COLO829 (cell line): ENCODE measurements at regions not wholly inside any gene's neighbourhood (a gene's known extent, or its start where the extent isn't known, plus 50 kb on each side); places are given as distances from the start of the nearest gene placed in this dataset.
"Not testable (repeated sequence)": the region's sequence is repeated elsewhere in the genome, so short reads cannot be mapped to it uniquely, and the experiment has no call there.

Source experiments
- DNase-seq: peaks from one replicate; pipeline ENCODE4 v3.0.0; 2012; ENCODE audit warnings: low spot score

- no peak for DNase-seq
Measured at GRCh38 chr3:34646911-34647460, 848.6 kb downstream of the PDCD6IP start.

DNA sequence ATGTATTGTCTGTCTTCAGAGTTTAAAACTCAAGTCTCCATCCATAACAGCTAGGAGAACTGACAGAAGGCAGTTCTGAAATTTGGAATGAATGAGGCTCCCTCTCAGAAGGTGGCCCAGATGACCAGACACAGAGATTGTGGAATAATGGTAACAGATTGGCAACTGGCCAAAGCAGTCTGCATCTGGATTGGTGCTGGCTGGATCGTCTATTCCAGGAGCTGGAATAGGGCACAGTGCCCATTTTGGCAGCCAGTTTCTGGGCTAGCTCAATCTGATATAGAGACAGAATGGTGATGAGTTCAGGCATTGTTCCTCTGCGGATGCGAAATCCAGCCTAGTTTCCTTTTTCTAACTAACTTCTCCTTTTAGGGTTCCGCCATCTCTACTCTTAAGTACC is 851.7 kb downstream of the PDCD6IP start:
- no peak for DNase-seq

DNA sequence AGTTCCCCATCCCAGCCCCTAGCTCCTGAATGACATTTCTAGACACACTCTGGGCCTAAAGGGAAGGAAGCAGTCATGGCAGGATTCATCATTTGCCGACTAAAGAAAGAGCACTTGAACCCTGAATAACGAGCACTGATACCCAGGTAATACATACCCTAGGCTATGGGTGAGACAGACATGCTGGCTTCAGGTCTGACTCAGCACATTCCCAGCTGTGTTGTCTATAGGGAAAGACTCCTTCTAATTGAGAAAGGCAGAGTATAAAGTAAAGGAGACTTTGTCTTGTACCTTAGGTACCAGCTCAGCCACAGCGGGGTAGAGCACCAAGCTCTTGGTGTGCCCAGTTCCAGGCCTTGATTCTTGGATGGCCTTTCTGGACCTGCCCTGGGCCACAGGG is 870.5 kb downstream of the PDCD6IP start:
- DNase-seq = no peak

DNA sequence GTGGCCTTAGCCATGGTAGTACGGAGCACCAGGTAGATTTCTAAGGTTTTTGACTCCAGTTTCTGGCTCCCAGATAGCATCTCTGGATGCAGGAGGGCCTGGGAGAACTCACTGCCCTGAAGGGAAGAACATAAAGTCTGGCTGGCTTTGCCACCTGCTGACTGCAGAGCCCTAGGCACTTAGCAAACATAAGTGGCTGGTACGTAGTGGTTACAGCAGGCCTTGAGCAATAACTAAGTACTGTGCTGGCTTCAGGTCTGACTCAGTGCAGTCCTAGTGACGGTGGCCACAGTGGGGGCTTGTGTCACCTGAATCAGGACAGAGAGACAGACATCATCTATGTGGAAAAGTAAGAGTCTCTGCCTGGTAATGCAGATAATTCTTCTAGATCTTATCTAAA is 871.1 kb downstream of the PDCD6IP start:
- DNase-seq = no peak

- no peak for DNase-seq
Measured at GRCh38 chr3:34675383-34676120, 877.1 kb downstream of the PDCD6IP start.

GRCh38 chr3:34676436-34676835 is 878.0 kb downstream of the PDCD6IP start:
- no peak for DNase-seq

- no peak for DNase-seq
Measured at GRCh38 chr3:34678575-34678974, 880.1 kb downstream of the PDCD6IP start.

- DNase-seq = not testable (repeated sequence)
Measured at GRCh38 chr3:34679055-34679454, 880.6 kb downstream of the PDCD6IP start.

- DNase-seq = peak; percentile 41
Measured at GRCh38 chr3:34683851-34684250, 885.4 kb downstream of the PDCD6IP start.

- no peak for DNase-seq
Measured at GRCh38 chr3:34686541-34686940, 888.1 kb downstream of the PDCD6IP start.

GRCh38 chr3:34687671-34688070 is 889.2 kb downstream of the PDCD6IP start:
- no peak for DNase-seq

- DNase-seq = no peak
Measured at GRCh38 chr3:34696831-34697230, 898.4 kb downstream of the PDCD6IP start.

DNA sequence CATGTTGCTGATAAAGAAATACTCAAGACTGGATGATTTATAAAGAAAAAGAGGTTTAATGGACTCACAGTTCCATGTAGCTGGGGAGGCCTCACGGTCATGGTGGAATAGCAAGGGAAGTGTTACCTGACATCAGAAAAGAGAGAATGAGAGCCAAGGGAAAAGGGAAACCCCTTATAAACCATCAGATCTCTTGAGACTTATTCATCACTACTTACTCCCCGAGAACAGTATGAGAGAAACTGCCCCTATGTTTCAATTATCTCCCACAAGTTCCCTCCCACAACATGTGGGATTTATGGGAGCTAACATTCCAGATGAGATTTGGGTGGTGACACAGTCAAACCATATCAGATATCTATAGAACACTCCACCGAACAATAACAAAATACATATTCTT is 904.6 kb downstream of the PDCD6IP start:
- no peak for DNase-seq

- DNase-seq = no peak
Measured at GRCh38 chr3:34724916-34725499, 914.3 kb upstream of the ARPP21 start.

GRCh38 chr3:34725774-34726173 is 913.6 kb upstream of the ARPP21 start:
- DNase-seq = no peak

GRCh38 chr3:34727700-34728099 is 911.6 kb upstream of the ARPP21 start:
- no peak for DNase-seq

- DNase-seq = no peak
Measured at GRCh38 chr3:34742151-34742550, 897.2 kb upstream of the ARPP21 start.

DNA sequence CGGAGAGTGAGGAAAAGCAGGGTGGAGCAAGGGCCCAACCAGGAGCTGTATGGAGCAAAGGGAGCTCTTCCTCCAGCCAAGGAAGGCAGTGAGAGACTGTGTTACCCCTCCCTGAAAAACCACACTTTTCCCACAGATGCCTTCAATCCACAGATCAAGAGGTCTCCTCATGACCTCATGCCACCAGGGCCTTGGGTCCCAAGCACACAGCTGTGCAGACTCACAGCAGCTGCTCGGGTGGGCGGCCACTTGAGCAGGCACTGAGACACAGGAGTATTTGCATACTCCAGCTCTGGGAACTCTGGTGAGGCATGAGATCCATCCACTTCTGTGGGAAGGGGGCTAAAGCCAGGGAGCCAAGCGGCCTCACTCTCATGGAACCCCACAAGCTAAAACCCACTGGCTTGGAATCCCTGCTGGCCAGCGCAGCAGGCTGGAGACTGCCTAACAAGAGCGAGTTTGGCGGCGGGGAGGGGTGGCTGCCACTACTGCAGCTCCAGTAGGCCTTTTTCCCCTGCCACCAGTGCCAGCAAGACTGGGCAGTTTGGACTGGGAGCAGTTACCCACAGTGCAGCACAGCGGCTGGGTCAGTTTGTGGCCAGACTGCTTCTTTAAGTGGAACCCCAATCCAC is 880.6 kb upstream of the ARPP21 start:
- no peak for DNase-seq

DNA sequence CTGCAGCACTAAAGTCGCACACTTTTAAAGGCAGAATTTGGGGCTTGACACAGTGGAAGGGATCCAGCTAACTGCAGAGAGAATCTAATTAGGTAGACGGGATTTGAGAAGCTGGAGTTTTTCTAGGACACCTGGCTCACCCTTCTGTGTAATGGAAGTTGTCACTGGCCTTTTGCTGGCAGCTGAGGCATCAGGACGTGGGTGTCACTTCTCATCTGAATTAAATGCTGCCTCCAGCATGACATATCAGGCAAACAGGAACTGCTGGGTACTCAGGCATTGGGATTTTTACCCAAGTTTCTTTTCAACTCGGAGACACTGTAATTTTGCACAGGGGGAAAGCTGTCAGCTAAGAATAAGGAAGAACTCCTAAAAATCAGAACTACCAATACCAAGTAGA is 861.9 kb upstream of the ARPP21 start:
- no peak for DNase-seq

DNA sequence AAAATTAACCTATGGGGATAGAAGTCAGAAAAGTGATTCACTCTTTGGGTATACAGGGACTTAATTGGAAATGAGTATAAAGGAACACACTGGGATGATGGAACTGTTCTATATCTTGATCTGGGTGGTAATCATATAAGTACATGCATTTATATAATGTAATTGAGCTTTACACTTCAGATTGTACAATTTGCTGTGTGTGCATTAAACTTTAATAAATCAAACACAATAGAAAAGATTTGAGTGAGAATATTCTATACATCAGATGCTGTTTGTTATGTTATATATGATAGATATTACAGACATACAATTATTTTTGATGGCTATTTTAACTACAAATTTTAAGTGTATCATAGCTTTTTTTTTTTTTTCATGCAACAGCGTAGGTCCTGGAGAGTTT is 860.2 kb upstream of the ARPP21 start:
- DNase-seq = no peak

GRCh38 chr3:34780294-34780693 is 859.0 kb upstream of the ARPP21 start:
- DNase-seq = no peak

- DNase-seq = no peak
Measured at GRCh38 chr3:34780973-34781372, 858.4 kb upstream of the ARPP21 start.

GRCh38 chr3:34782871-34783270 is 856.5 kb upstream of the ARPP21 start:
- DNase-seq = no peak
